H1 (cell line): ENCODE measurements at regions not wholly inside any gene's neighbourhood (a gene's known extent, or its start where the extent isn't known, plus 50 kb on each side); places are given as distances from the start of the nearest gene placed in this dataset.

Experiments used
- CEBPB ChIP-seq: IDR thresholded peaks from 2 replicates; pipeline ENCODE4 v1.6.1; 2012; ENCODE audit warnings: low read depth, low read length
- EZH2 ChIP-seq: fragments of 200-600 bp; sonication (generic); IDR thresholded peaks from 2 replicates; pipeline ENCODE4 v1.7.1; 2012; ENCODE audit warnings: low read depth, mild to moderate bottlenecking, moderate library complexity, low read length, inconsistent platforms; ENCODE audit not compliant: severe bottlenecking
- GTF2F1 ChIP-seq: IDR thresholded peaks from 2 replicates; pipeline ENCODE4 v1.6.1; 2012; ENCODE audit warnings: low read depth, low read length, improper control_type of control experiment, borderline replicate concordance
- HDAC6 ChIP-seq: IDR thresholded peaks from one replicate; pipeline ENCODE4 v1.7.1; 2012; ENCODE audit warnings: low read depth, mild to moderate bottlenecking, inconsistent platforms, low read length, moderate library complexity
- POLR2A ChIP-seq, 2 experiments: IDR thresholded peaks; 1 replicate in 1 of 2; 2 replicates in 1 of 2; pipeline ENCODE4 v1.6.1; 2011; ENCODE audit warnings: low read depth in 2 of 2, low read length in 2 of 2, mild to moderate bottlenecking in 2 of 2; ENCODE audit errors: control extremely low read depth in 1 of 2
- RFX5 ChIP-seq: IDR thresholded peaks from 2 replicates; pipeline ENCODE4 v1.6.1; 2011; ENCODE audit warnings: low read depth, low read length, improper control_type of control experiment, borderline replicate concordance
- SIN3A ChIP-seq, 2 experiments: IDR thresholded peaks in 1 of 2; conservative IDR thresholded peaks in 1 of 2; 2 replicates each; pipeline ENCODE4 v1.6.1; 2011 to 2012; ENCODE audit warnings: low read length in 2 of 2, improper control_type of control experiment in 1 of 2, low read depth in 1 of 2, mild to moderate bottlenecking in 1 of 2
- TCF12 ChIP-seq: IDR thresholded peaks from 2 replicates; pipeline ENCODE4 v1.6.1; 2011; ENCODE audit warnings: low read depth, mild to moderate bottlenecking, low read length
- TF ChIP-seq, protein P1 (sequence below), 3 experiments: IDR thresholded peaks; 1 replicate in 2 of 3; 2 replicates in 1 of 3; pipeline versions ENCODE4 v1.5.1 to v1.6.1; 2011; ENCODE audit warnings: low read length in 3 of 3, mild to moderate bottlenecking in 3 of 3, inconsistent platforms in 2 of 3, low read depth in 1 of 3, moderate library complexity in 1 of 3; ENCODE audit not compliant: insufficient read depth in 1 of 3; ENCODE audit errors: control extremely low read depth in 1 of 3

DNA sequence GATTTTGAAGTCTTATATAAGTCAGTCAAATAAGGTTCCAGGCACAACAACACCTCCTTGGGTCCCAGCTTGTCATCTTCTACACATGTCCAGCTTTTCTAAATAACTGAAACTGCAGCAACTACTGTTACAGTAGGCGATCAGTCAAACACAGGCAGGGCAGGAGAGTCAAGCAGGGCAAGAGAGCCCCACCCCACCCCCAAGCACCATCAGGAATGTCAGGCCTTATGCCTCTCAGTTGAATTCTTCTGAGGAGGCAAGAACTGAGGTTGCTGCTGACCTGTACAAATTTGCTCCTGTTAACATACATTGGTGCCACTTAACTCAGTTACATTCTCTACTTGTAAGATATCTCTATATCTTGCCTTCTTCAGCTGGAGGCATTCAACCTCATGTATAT lies 608.8 kb upstream of the PCDH10 start:
- TF ChIP-seq TCF12 (no peak), RFX5 (no peak), POLR2A (IDR thresholded peaks at IDR 0.05; ENCODE audit: control extremely low read depth in 1 of 2, low read depth in 2 of 2, low read length in 2 of 2) (no peak), HDAC6 (no peak), GTF2F1 (no peak), EZH2 (no peak), CEBPB (no peak), SIN3A (conservative IDR thresholded peaks at IDR 0.05 in 1 of 2, IDR thresholded peaks at IDR 0.05 in 1 of 2; ENCODE audit: low read depth in 1 of 2, low read length in 2 of 2) (no peak)
- TF ChIP-seq, protein P1, sequence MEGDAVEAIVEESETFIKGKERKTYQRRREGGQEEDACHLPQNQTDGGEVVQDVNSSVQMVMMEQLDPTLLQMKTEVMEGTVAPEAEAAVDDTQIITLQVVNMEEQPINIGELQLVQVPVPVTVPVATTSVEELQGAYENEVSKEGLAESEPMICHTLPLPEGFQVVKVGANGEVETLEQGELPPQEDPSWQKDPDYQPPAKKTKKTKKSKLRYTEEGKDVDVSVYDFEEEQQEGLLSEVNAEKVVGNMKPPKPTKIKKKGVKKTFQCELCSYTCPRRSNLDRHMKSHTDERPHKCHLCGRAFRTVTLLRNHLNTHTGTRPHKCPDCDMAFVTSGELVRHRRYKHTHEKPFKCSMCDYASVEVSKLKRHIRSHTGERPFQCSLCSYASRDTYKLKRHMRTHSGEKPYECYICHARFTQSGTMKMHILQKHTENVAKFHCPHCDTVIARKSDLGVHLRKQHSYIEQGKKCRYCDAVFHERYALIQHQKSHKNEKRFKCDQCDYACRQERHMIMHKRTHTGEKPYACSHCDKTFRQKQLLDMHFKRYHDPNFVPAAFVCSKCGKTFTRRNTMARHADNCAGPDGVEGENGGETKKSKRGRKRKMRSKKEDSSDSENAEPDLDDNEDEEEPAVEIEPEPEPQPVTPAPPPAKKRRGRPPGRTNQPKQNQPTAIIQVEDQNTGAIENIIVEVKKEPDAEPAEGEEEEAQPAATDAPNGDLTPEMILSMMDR (IDR thresholded peaks at IDR 0.05; ENCODE audit: control extremely low read depth in 1 of 3, insufficient read depth in 1 of 3, low read depth in 1 of 3, low read length in 3 of 3): no peak
